ENCODE measurements at regions not wholly inside any gene's neighbourhood (a gene's known extent, or its start where the extent isn't known, plus 50 kb on each side); places are given as distances from the start of the nearest gene placed in this dataset.
"Not testable (repeated sequence)": the region's sequence is repeated elsewhere in the genome, so short reads cannot be mapped to it uniquely, and the experiment has no call there.

DNA sequence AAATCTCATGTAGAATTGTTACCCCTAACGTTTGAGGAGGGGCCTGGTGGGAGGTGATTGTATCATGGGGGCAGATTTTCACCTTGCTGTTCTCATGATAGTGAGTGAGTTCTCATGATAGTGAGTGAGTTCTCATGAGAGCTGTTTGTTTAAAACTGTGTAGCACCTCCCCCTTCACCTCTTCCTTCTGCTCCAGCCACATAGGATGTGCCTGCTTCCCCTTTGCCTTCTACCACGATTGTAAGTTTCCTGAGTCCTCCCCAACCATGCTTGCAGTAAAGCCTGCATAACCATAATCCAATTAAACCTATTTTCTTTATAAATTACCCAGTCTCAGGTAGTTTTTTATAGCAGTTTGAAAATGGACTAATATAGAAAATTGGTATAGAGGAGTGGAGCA lies 1783.7 kb upstream of the CDH9 start:
- no peak for DNase-seq
- H3K9me3 ChIP-seq (replicated peaks), result peaks cover 49% of the 10 kb centered on the region
- intact Hi-C loops (cut with micrococcal nuclease), result no loop called here
- H3K27me3 ChIP-seq (ENCODE audit: low read depth), result no peaks in the 10 kb centered on the region
- H3K27ac ChIP-seq (replicated peaks), result no peak overlapping the region
- H3K4me1 ChIP-seq, result no peaks in the 10 kb centered on the region
- no peaks in the 10 kb centered on the region for H3K36me3 ChIP-seq
- no peak for TF ChIP-seq CTCF (IDR thresholded peaks at IDR 0.05; ENCODE audit: borderline replicate concordance)
- no peak overlapping the region for H3K4me3 ChIP-seq

GRCh38 chr5:28810751-28811136 lies 1772.4 kb upstream of the CDH9 start:
- no peak for TF ChIP-seq CTCF (IDR thresholded peaks at IDR 0.05; ENCODE audit: borderline replicate concordance)
- Histone ChIP-seq H3K9me3 (replicated peaks) (peaks cover 28% of the 10 kb centered on the region), H3K36me3 (no peaks in the 10 kb centered on the region), H3K4me3 (no peak overlapping the region), H3K4me1 (no peaks in the 10 kb centered on the region), H3K27me3 (ENCODE audit: low read depth) (no peaks in the 10 kb centered on the region), H3K27ac (replicated peaks) (no peak overlapping the region)
- DNase-seq, result no peak
- intact Hi-C loops (cut with micrococcal nuclease), result no loop called here

GRCh38 chr5:28809811-28810750 lies 1771.7 kb upstream of the CDH9 start:
- Histone ChIP-seq H3K9me3 (replicated peaks) (peaks cover 29% of the 10 kb centered on the region), H3K27ac (replicated peaks) (no peak overlapping the region), H3K27me3 (ENCODE audit: low read depth) (no peaks in the 10 kb centered on the region), H3K4me3 (no peak overlapping the region), H3K4me1 (no peaks in the 10 kb centered on the region), H3K36me3 (no peaks in the 10 kb centered on the region)
- no peak for TF ChIP-seq CTCF (IDR thresholded peaks at IDR 0.05; ENCODE audit: borderline replicate concordance)
- DNase-seq, result no peak
- intact Hi-C loops (cut with micrococcal nuclease), result no loop called here

- H3K27ac ChIP-seq (replicated peaks), result no peak overlapping the region
- intact Hi-C loops (cut with micrococcal nuclease), result no loop called here
- no peak overlapping the region for H3K4me3 ChIP-seq
- H3K36me3 ChIP-seq, result no peaks in the 10 kb centered on the region
- H3K9me3 ChIP-seq (replicated peaks), result peaks cover 31% of the 10 kb centered on the region
- TF ChIP-seq CTCF (IDR thresholded peaks at IDR 0.05; ENCODE audit: borderline replicate concordance), result no peak
- no peaks in the 10 kb centered on the region for H3K27me3 ChIP-seq (ENCODE audit: low read depth)
- H3K4me1 ChIP-seq, result no peaks in the 10 kb centered on the region
- DNase-seq, result no peak
Measured at GRCh38 chr5:28808967-28809810, 1770.8 kb upstream of the CDH9 start.

DNA sequence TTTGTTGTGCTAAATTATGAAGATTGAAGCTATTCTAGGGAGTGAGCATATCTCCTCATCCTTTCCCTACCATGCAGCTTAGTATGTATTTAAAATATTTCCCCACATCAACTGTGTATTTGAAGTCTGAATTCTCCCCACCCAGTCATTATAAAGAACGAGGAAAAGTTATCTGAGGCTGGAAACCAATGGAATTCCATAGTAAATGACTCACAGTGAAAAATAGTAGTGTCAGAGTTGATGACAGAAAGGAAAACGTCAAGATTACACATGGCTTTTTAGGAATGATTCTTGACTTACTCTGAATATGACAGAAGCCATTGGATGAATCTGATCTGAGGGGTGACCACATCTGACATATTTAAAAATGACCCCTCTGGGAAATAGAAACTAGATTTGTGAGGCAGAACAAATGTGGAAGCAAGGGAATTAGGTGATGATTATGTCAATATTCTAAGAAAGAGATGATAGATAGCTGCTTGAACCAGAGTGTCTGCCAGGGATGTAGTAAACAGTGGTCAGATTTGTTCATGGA lies 1768.9 kb upstream of the CDH9 start:
- H3K4me3 ChIP-seq, result no peak overlapping the region
- H3K27me3 ChIP-seq (ENCODE audit: low read depth), result no peaks in the 10 kb centered on the region
- TF ChIP-seq CTCF (IDR thresholded peaks at IDR 0.05; ENCODE audit: borderline replicate concordance), result no peak
- H3K4me1 ChIP-seq, result no peaks in the 10 kb centered on the region
- intact Hi-C loops (cut with micrococcal nuclease), result no loop called here
- peaks cover 26% of the 10 kb centered on the region for H3K9me3 ChIP-seq (replicated peaks)
- DNase-seq, result no peak
- H3K36me3 ChIP-seq, result no peaks in the 10 kb centered on the region
- H3K27ac ChIP-seq (replicated peaks), result no peak overlapping the region

DNA sequence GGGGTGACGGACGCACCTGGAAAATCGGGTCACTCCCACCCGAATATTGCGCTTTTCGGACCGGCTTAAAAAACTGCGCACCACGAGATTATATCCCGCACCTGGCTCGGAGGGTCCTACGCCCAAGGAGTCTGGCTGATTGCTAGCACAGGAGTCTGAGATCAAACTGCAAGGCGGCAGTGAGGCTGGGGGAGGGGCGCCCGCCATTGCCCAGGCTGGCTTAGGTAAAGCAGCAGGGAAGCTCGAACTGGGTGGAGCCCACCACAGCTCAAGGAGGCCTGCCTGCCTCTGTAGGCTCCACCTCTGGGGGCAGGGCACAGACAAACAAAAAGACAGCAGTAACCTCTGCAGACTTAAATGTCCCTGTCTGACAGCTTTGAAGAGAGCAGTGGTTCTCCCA lies 1760.6 kb upstream of the CDH9 start:
- H3K4me3 ChIP-seq; H3K36me3 ChIP-seq; H3K27ac ChIP-seq (replicated peaks); intact Hi-C loops (cut with micrococcal nuclease); DNase-seq; H3K27me3 ChIP-seq (ENCODE audit: low read depth); H3K4me1 ChIP-seq: not testable (repeated sequence)
- H3K9me3 ChIP-seq (replicated peaks), result peaks cover 10% of the 10 kb centered on the region

Data from left ventricle myocardium inferior (tissue), 1 donor.